Endodermal cell (in vitro differentiated cells): ENCODE measurements at regions not wholly inside any gene's neighbourhood (a gene's known extent, or its start where the extent isn't known, plus 50 kb on each side); places are given as distances from the start of the nearest gene placed in this dataset.

Source experiments
- DNase-seq: peaks from one replicate; pipeline ENCODE4 v3.0.0-alpha.2; 2017
- H3K27ac ChIP-seq: 2 replicates; pipeline ENCODE4 v1.5.1; 2013; ENCODE audit warnings: mild to moderate bottlenecking, low read depth, low read length, moderate library complexity
- H3K27me3 ChIP-seq: 2 replicates; pipeline ENCODE4 v1.6.1; 2013; ENCODE audit warnings: mild to moderate bottlenecking, low read length, moderate library complexity; ENCODE audit not compliant: insufficient read depth, control insufficient read depth, poor library complexity, severe bottlenecking
- H3K36me3 ChIP-seq: 2 replicates; pipeline ENCODE4 v1.7.0; 2013; ENCODE audit warnings: mild to moderate bottlenecking, low read length, moderate library complexity; ENCODE audit not compliant: control insufficient read depth, insufficient read depth
- H3K4me1 ChIP-seq: one replicate; pipeline ENCODE4 v1.7.0; 2013; ENCODE audit warnings: low read length; ENCODE audit not compliant: control insufficient read depth, insufficient read depth
- H3K4me3 ChIP-seq: 2 replicates; pipeline ENCODE4 v1.5.1; 2013; ENCODE audit warnings: mild to moderate bottlenecking, low read length, moderate library complexity
- H3K9ac ChIP-seq: 2 replicates; pipeline ENCODE4 v1.6.1; 2013; ENCODE audit warnings: mild to moderate bottlenecking, low read length, moderate library complexity; ENCODE audit not compliant: poor library complexity, severe bottlenecking; ENCODE audit errors: extremely low read depth
- H3K9me3 ChIP-seq: 2 replicates; pipeline ENCODE4 v1.6.1; 2013; ENCODE audit warnings: mild to moderate bottlenecking, low read length, moderate library complexity; ENCODE audit not compliant: control insufficient read depth
- H3K27ac Mint-ChIP-seq: 2 replicates; pipeline ENCODE4 v1.8.0; 2020; ENCODE audit warnings: mixed read lengths
- H3K27me3 Mint-ChIP-seq: 2 replicates; pipeline ENCODE4 v1.8.0; 2021; ENCODE audit warnings: mild to moderate bottlenecking, mixed read lengths; ENCODE audit not compliant: insufficient read depth
- H3K36me3 Mint-ChIP-seq: 2 replicates; pipeline ENCODE4 v1.8.0; 2020; ENCODE audit warnings: low read depth, mixed read lengths
- H3K4me1 Mint-ChIP-seq: 2 replicates; pipeline ENCODE4 v1.8.0; 2020; ENCODE audit warnings: mixed read lengths
- H3K4me3 Mint-ChIP-seq: 2 replicates; pipeline ENCODE4 v1.8.0; 2020; ENCODE audit warnings: mild to moderate bottlenecking, moderate library complexity, mixed read lengths
- H3K9me3 Mint-ChIP-seq: 2 replicates; pipeline ENCODE4 v1.8.0; 2020; ENCODE audit warnings: mild to moderate bottlenecking, mixed read lengths
- CTCF ChIP-seq: fragments of 200-600 bp; sonication (generic); conservative IDR thresholded peaks from 2 replicates; pipeline ENCODE4 v1.5.0; 2021; ENCODE audit warnings: antibody characterized with exemption, mild to moderate bottlenecking
- WGBS, 2 experiments: methylation state at CpG; one replicate each; pipeline versions ENCODE4 v1.1.5 to v1.1.7; 2013; ENCODE audit warnings: missing lambda C conversion rate in 2 of 2, mixed read lengths in 1 of 2; ENCODE audit not compliant: insufficient coverage in 1 of 2, insufficient read length in 1 of 2; 5-methylcytosine and 5-hydroxymethylcytosine counted together

GRCh38 chr14:42110167-42110566 lies 503.5 kb downstream of the LRFN5 start:
- DNase-seq: peak; percentile 53
- peaks cover 2% of the 10 kb centered on the region for H3K27me3 Mint-ChIP-seq
- Histone ChIP-seq H3K9ac (no peak overlapping the region), H3K4me3 (no peak overlapping the region), H3K4me1 (no peaks in the 10 kb centered on the region), H3K27me3 (no peaks in the 10 kb centered on the region), H3K36me3 (no peaks in the 10 kb centered on the region), H3K27ac (no peak overlapping the region), H3K9me3 (peaks cover 6% of the 10 kb centered on the region)
- no peak overlapping the region for H3K4me3 Mint-ChIP-seq
- no peak overlapping the region for H3K27ac Mint-ChIP-seq
- peaks cover 28% of the 10 kb centered on the region for H3K9me3 Mint-ChIP-seq
- peak; percentile 81 for TF ChIP-seq CTCF
- H3K4me1 Mint-ChIP-seq: no peaks in the 10 kb centered on the region
- 69% methylated on average over 1 of the region's 1 CpG; no CpG with 5 or more reads in 1 of the 2 experiments for WGBS, 2 experiments
- H3K36me3 Mint-ChIP-seq: no peaks in the 10 kb centered on the region

- Histone ChIP-seq H3K27me3 (no peaks in the 10 kb centered on the region), H3K9ac (no peak overlapping the region), H3K4me1 (no peaks in the 10 kb centered on the region), H3K36me3 (no peaks in the 10 kb centered on the region), H3K9me3 (no peaks in the 10 kb centered on the region), H3K4me3 (no peak overlapping the region), H3K27ac (no peak overlapping the region)
- DNase-seq: no peak
- TF ChIP-seq CTCF: no peak
- Mint-ChIP-seq H3K4me3 (no peak overlapping the region), H3K4me1 (no peaks in the 10 kb centered on the region), H3K27ac (no peak overlapping the region), H3K36me3 (no peaks in the 10 kb centered on the region), H3K9me3 (no peaks in the 10 kb centered on the region), H3K27me3 (no peaks in the 10 kb centered on the region)
- 90 to 100% methylated on average over 1 to 2 of the region's 2 CpGs for WGBS, 2 experiments
Measured at GRCh38 chr14:42095155-42095554, 488.5 kb downstream of the LRFN5 start.

GRCh38 chr14:42090122-42090521 lies 483.4 kb downstream of the LRFN5 start:
- no peak for DNase-seq
- Mint-ChIP-seq H3K36me3 (no peaks in the 10 kb centered on the region), H3K9me3 (no peaks in the 10 kb centered on the region), H3K27ac (no peak overlapping the region), H3K4me3 (no peak overlapping the region), H3K4me1 (no peaks in the 10 kb centered on the region), H3K27me3 (no peaks in the 10 kb centered on the region)
- Histone ChIP-seq H3K27ac (no peak overlapping the region), H3K9me3 (no peaks in the 10 kb centered on the region), H3K9ac (no peak overlapping the region), H3K36me3 (no peaks in the 10 kb centered on the region), H3K27me3 (no peaks in the 10 kb centered on the region), H3K4me1 (no peaks in the 10 kb centered on the region), H3K4me3 (no peak overlapping the region)
- TF ChIP-seq CTCF: no peak
- 88 to 100% methylated on average over 3 of the region's 3 CpGs for WGBS, 2 experiments
